ENCODE measurements at regions not wholly inside any gene's neighbourhood (a gene's known extent, or its start where the extent isn't known, plus 50 kb on each side); places are given as distances from the start of the nearest gene placed in this dataset.

GRCh38 chr3:177571271-177571943, 374.1 kb upstream of the TBL1XR1 start:
- TF ChIP-seq POLR2AphosphoS5 (IDR thresholded peaks at IDR 0.05) (no peak), CTCF (IDR thresholded peaks at IDR 0.05) (no peak), POLR2A (IDR thresholded peaks at IDR 0.05) (no peak)
